Nephron progenitor cell (in vitro differentiated cells): ENCODE measurements at regions not wholly inside any gene's neighbourhood (a gene's known extent, or its start where the extent isn't known, plus 50 kb on each side); places are given as distances from the start of the nearest gene placed in this dataset.
A peak's percentile ranks its signal among the peaks of the same experiment; 100 is the strongest.
"Not testable (repeated sequence)": the region's sequence is repeated elsewhere in the genome, so short reads cannot be mapped to it uniquely, and the experiment has no call there.

Source experiments
- DNase-seq: peaks from one replicate; pipeline ENCODE4 v3.0.0; 2021
- H3K27ac Mint-ChIP-seq: 2 replicates; pipeline ENCODE4 v1.8.0; 2021; ENCODE audit warnings: mild to moderate bottlenecking, moderate library complexity, mixed read lengths
- H3K27me3 Mint-ChIP-seq: 2 replicates; pipeline ENCODE4 v1.8.0; 2021; ENCODE audit warnings: mild to moderate bottlenecking, low read depth, mixed read lengths; ENCODE audit not compliant: poor library complexity
- H3K36me3 Mint-ChIP-seq: 2 replicates; pipeline ENCODE4 v1.8.0; 2021; ENCODE audit warnings: low read depth, mixed read lengths
- H3K4me1 Mint-ChIP-seq: 2 replicates; pipeline ENCODE4 v1.8.0; 2021; ENCODE audit warnings: mixed read lengths
- H3K4me3 Mint-ChIP-seq: 2 replicates; pipeline ENCODE4 v1.8.0; 2021; ENCODE audit warnings: mild to moderate bottlenecking, moderate library complexity, mixed read lengths
- H3K9me3 Mint-ChIP-seq: 2 replicates; pipeline ENCODE4 v1.8.0; 2021; ENCODE audit warnings: mild to moderate bottlenecking, moderate library complexity, mixed read lengths

DNA sequence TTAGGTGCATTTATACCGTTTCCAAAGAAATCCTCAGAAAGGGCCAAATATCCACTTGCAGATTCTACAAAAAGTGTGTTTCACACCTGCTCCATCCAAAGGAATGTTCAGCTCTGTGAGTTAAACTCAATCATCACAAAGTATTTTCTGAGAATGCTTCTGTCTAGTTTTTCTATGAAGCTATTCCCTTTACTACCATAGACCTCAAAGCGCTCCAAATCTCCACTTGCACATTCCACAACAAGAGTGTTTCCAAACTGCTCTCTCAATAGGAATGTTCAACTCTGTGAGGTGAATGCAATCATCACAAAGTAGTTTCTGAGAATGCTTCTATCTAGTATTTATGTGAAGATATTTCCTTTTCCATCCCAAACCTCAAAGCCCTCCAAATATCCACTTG lies 412.7 kb upstream of the WSB1 start:
- not testable (repeated sequence) for DNase-seq, H3K9me3 Mint-ChIP-seq, H3K4me3 Mint-ChIP-seq, H3K4me1 Mint-ChIP-seq, H3K27ac Mint-ChIP-seq, H3K27me3 Mint-ChIP-seq, H3K36me3 Mint-ChIP-seq

GRCh38 chr17:26882097-26882761 lies 411.7 kb upstream of the WSB1 start:
- H3K27ac Mint-ChIP-seq, H3K9me3 Mint-ChIP-seq, DNase-seq, H3K36me3 Mint-ChIP-seq, H3K27me3 Mint-ChIP-seq, H3K4me3 Mint-ChIP-seq, H3K4me1 Mint-ChIP-seq: not testable (repeated sequence)

- not testable (repeated sequence) for H3K36me3 Mint-ChIP-seq, H3K4me1 Mint-ChIP-seq, DNase-seq, H3K27me3 Mint-ChIP-seq, H3K9me3 Mint-ChIP-seq, H3K4me3 Mint-ChIP-seq, H3K27ac Mint-ChIP-seq
Observed at GRCh38 chr17:26883878-26884740, 409.8 kb upstream of the WSB1 start.

DNA sequence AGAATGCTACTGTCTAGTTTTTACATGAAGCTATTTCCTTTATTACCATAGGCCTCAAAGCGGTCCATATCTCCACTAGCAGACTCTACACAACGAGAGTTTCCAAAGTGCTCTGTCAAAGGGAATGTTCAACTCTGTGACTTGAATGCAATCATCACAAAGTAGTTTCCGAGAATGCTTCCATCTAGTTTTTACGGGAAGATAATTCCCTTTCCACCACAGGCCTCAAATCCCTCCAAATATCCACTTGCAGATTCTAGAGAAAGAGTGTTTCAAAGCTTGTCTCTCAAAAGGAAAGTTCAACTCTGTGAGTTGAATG lies 409.2 kb upstream of the WSB1 start:
- H3K27me3 Mint-ChIP-seq, H3K36me3 Mint-ChIP-seq, H3K9me3 Mint-ChIP-seq, H3K4me3 Mint-ChIP-seq, DNase-seq, H3K27ac Mint-ChIP-seq, H3K4me1 Mint-ChIP-seq: not testable (repeated sequence)

GRCh38 chr17:26885244-26885970 lies 408.5 kb upstream of the WSB1 start:
- not testable (repeated sequence) for H3K27me3 Mint-ChIP-seq
- peak; percentile 17 for DNase-seq

More at GRCh38 chr17:26885244-26885970, 408.5 kb upstream of the WSB1 start:
- not testable (repeated sequence) for H3K36me3 Mint-ChIP-seq, H3K27ac Mint-ChIP-seq, H3K4me1 Mint-ChIP-seq, H3K9me3 Mint-ChIP-seq, H3K4me3 Mint-ChIP-seq
